Calu3 (cell line): ENCODE measurements at regions not wholly inside any gene's neighbourhood (a gene's known extent, or its start where the extent isn't known, plus 50 kb on each side); places are given as distances from the start of the nearest gene placed in this dataset.

Experiments used
- BruUV-seq: library from RNA; stranded (reverse); fragments of 400-500 nt; replicated peaks from 2 replicates; lab custom pipeline; 2021; lab: Mats Ljungman, UMichigan
- CTCF ChIA-PET: fragments of 300-600 bp; sonication (Branson Sonifier 250); formaldehyde crosslinking; loops from one replicate; lab custom pipeline; 2022; ENCODE audit warnings: antibody characterized with exemption; lab: Charles Lee
- DNase-seq: peaks from one replicate; pipeline ENCODE4 v3.0.0; 2022
- H3K27ac Mint-ChIP-seq: one replicate; pipeline ENCODE4 v1.8.0; 2022; ENCODE audit warnings: mixed read lengths; ENCODE audit not compliant: unreplicated experiment
- H3K27me3 Mint-ChIP-seq: one replicate; pipeline ENCODE4 v1.8.0; 2022; ENCODE audit warnings: mixed read lengths; ENCODE audit not compliant: unreplicated experiment
- H3K36me3 Mint-ChIP-seq: one replicate; pipeline ENCODE4 v1.8.0; 2022; ENCODE audit warnings: mild to moderate bottlenecking, moderate library complexity, mixed read lengths; ENCODE audit not compliant: insufficient read depth, unreplicated experiment
- H3K4me1 Mint-ChIP-seq: one replicate; pipeline ENCODE4 v1.8.0; 2022; ENCODE audit warnings: mild to moderate bottlenecking, low read depth, mixed read lengths; ENCODE audit not compliant: unreplicated experiment
- H3K4me3 Mint-ChIP-seq: one replicate; pipeline ENCODE4 v1.8.0; 2022; ENCODE audit warnings: mild to moderate bottlenecking, low read depth, moderate library complexity, mixed read lengths; ENCODE audit not compliant: unreplicated experiment
- H3K9me3 Mint-ChIP-seq: one replicate; pipeline ENCODE4 v1.8.0; 2022; ENCODE audit warnings: low read depth, mixed read lengths; ENCODE audit not compliant: unreplicated experiment
- CTCF ChIP-seq: fragments of 200-600 bp; IDR thresholded peaks from one replicate; pipeline ENCODE4 v1.8.0; 2022; ENCODE audit warnings: antibody characterized with exemption; ENCODE audit not compliant: unreplicated experiment
- intact Hi-C: fragments of 100-400 bp; cut with micrococcal nuclease; formaldehyde crosslinking; loops from one replicate; pipeline ENCODE4 v1.10.0; 2022; ENCODE audit not compliant: unreplicated experiment

- CTCF ChIA-PET, result no interaction called here
Measured at GRCh38 chr20:30598460-30599230, 658.8 kb upstream of the DEFB115 start.

DNA sequence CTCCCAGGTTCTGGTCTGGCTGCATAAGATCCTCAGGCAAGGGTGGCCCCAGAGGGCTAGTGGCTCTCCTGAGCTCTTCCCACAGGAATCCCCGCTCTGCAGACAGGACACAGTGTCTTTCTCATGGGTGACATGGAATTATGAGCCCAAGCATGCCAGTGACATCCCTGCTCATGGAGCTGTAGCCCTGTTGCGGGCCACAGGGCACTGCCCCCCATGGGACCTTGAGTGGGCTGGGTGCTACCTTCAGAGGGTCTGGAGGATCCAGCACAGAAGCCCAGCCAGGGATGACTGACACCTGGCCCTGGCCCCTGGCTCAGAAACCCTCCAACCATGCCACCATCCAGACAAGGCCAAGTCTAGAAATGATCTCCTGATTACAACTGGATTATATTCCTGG, 657.5 kb upstream of the DEFB115 start:
- Mint-ChIP-seq H3K36me3 (no peaks in the 10 kb centered on the region), H3K27ac (no peak overlapping the region), H3K4me1 (no peaks in the 10 kb centered on the region), H3K4me3 (no peak overlapping the region), H3K27me3 (no peaks in the 10 kb centered on the region), H3K9me3 (peaks cover 4% of the 10 kb centered on the region)
- DNase-seq, result no peak
- intact Hi-C loops, result no loop called here
- CTCF ChIA-PET, result no interaction called here
- BruUV-seq, result no TSS peak
- no peak for TF ChIP-seq CTCF

More at GRCh38 chr20:30598460-30599230, 658.8 kb upstream of the DEFB115 start:
- H3K36me3 Mint-ChIP-seq, result no peaks in the 10 kb centered on the region
- intact Hi-C loops, result no loop called here
- H3K27me3 Mint-ChIP-seq, result no peaks in the 10 kb centered on the region
- H3K4me3 Mint-ChIP-seq, result no peak overlapping the region
- no peak overlapping the region for H3K27ac Mint-ChIP-seq
- DNase-seq, result no peak
- TF ChIP-seq CTCF, result no peak
- no TSS peak for BruUV-seq
- no peaks in the 10 kb centered on the region for H3K4me1 Mint-ChIP-seq
- H3K9me3 Mint-ChIP-seq, result peaks cover 4% of the 10 kb centered on the region

DNA sequence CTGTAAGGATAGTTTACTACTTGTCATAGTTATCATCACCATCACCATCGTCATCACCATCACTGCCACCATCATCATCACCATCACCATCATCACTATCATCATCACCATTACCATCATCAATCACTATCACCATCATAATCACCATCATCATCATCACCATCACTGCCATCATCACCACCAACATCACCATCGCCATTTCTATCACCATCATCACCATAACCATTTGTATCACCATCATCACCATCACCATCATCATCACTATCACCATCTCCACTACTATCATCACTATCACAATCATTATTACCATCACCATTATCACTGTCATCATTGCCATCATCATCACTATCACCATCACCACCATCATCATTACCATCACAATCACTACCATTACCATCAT, 655.5 kb upstream of the DEFB115 start:
- Mint-ChIP-seq H3K4me3 (no peak overlapping the region), H3K4me1 (no peaks in the 10 kb centered on the region), H3K9me3 (peaks cover 4% of the 10 kb centered on the region), H3K27ac (no peak overlapping the region), H3K36me3 (no peaks in the 10 kb centered on the region), H3K27me3 (no peaks in the 10 kb centered on the region)
- no peak for DNase-seq
- CTCF ChIA-PET, result no interaction called here
- intact Hi-C loops, result no loop called here
- BruUV-seq, result no TSS peak
- TF ChIP-seq CTCF, result no peak

DNA sequence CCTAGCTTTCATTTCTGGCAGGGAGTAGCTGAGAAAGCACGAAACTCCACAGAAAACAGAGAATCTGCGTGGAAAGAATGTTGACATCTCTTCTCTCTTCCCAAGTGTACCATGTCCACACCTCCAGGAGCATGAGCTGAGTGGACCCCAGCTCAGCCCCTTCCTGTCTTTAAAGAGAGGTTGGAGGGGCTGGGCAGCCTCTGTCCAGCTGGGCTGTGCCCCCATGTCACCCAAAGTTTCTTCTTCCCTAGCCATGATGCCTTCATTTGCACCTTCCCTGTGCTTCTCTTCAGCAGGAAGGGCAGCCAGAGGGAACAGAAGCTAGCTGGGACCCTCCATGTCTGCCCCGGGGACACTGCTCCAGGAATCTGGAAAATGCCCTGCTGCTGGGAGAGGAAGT, 655.0 kb upstream of the DEFB115 start:
- intact Hi-C loops, result no loop called here
- peaks cover 4% of the 10 kb centered on the region for H3K9me3 Mint-ChIP-seq
- no peaks in the 10 kb centered on the region for H3K27me3 Mint-ChIP-seq
- H3K4me3 Mint-ChIP-seq, result no peak overlapping the region
- no peak for DNase-seq
- no peaks in the 10 kb centered on the region for H3K36me3 Mint-ChIP-seq
- H3K27ac Mint-ChIP-seq, result no peak overlapping the region
- no peak for TF ChIP-seq CTCF
- BruUV-seq, result no TSS peak
- no peaks in the 10 kb centered on the region for H3K4me1 Mint-ChIP-seq
- CTCF ChIA-PET, result no interaction called here
